HEK293 (cell line): ENCODE measurements at regions not wholly inside any gene's neighbourhood (a gene's known extent, or its start where the extent isn't known, plus 50 kb on each side); places are given as distances from the start of the nearest gene placed in this dataset.

Source experiments
- CTCF ChIA-PET: fragments of 350-600 bp; formaldehyde crosslinking; extraction: SDS; loops from one replicate; lab custom pipeline; 2021; ENCODE audit warnings: antibody characterized with exemption; lab: Yijun Ruan, JAX
- POLR2A ChIA-PET: fragments of 300-600 bp; formaldehyde crosslinking; extraction: SDS; loops from one replicate; lab custom pipeline; 2020; ENCODE audit warnings: antibody characterized with exemption, inconsistent platforms; lab: Yijun Ruan, JAX
- H3K27ac ChIP-seq: fragments of 200-500 bp; sonication (Bioruptor generic); 2 replicates; pipeline ENCODE4 v1.5.1; 2014; ENCODE audit warnings: low read depth, low read length, control low read depth, inconsistent platforms; ENCODE audit errors: extremely low read depth
- H3K36me3 ChIP-seq, 2 experiments: fragments of 200-500 bp in 1 of 2; sonication (Bioruptor generic) in 1 of 2; 1 replicate in 1 of 2; 2 replicates in 1 of 2; pipeline ENCODE4 v1.5.1; 2014 to 2017; ENCODE audit warnings: inconsistent platforms in 2 of 2, low read length in 2 of 2; ENCODE audit not compliant: control insufficient read depth in 2 of 2, insufficient read depth in 1 of 2
- H3K4me1 ChIP-seq: fragments of 200-500 bp; sonication (Bioruptor generic); 2 replicates; pipeline ENCODE4 v1.5.1; 2014; ENCODE audit warnings: mild to moderate bottlenecking, low read length, inconsistent platforms; ENCODE audit not compliant: control insufficient read depth, insufficient read depth
- H3K4me3 ChIP-seq: 2 replicates; pipeline ENCODE4 v1.5.1; 2011; ENCODE audit warnings: low read depth, mild to moderate bottlenecking, control low read depth, low read length, moderate library complexity
- H3K9me3 ChIP-seq: fragments of 200-500 bp; sonication (Bioruptor generic); 2 replicates; pipeline ENCODE4 v1.5.1; 2014; ENCODE audit warnings: low read depth, low read length, inconsistent platforms; ENCODE audit not compliant: control insufficient read depth, insufficient read depth
- BCL11A ChIP-seq: fragments of 450-650 bp; formaldehyde crosslinking; IDR thresholded peaks from 2 replicates; pipeline ENCODE4 v1.5.1; 2016; ENCODE audit warnings: low read depth, missing biosample characterization, missing genetic modification characterization
- KLF10 ChIP-seq: fragments of 450-650 bp; IDR thresholded peaks from 2 replicates; pipeline ENCODE4 v1.5.1; 2018; ENCODE audit warnings: missing biosample characterization, mild to moderate bottlenecking, missing genetic modification characterization
- PRDM1 ChIP-seq: fragments of 450-650 bp; formaldehyde crosslinking; IDR thresholded peaks from 2 replicates; pipeline ENCODE4; 2016; ENCODE audit warnings: missing biosample characterization, missing genetic modification characterization
- SCRT1 ChIP-seq: fragments of 450-650 bp; formaldehyde crosslinking; IDR thresholded peaks from 2 replicates; pipeline ENCODE4 v1.5.1; 2016; ENCODE audit warnings: missing biosample characterization, missing genetic modification characterization, borderline replicate concordance
- SETDB1 ChIP-seq: IDR thresholded peaks from one replicate; pipeline ENCODE4 v1.6.1; 2017; ENCODE audit warnings: mild to moderate bottlenecking, low read length, moderate library complexity, mixed read lengths; ENCODE audit not compliant: insufficient read length
- TRIM28 ChIP-seq: IDR thresholded peaks from 2 replicates; pipeline ENCODE4 v1.6.1; 2011; ENCODE audit warnings: low read length, control low read depth, borderline replicate concordance
- ZBTB26 ChIP-seq: fragments of 450-650 bp; formaldehyde crosslinking; optimal IDR thresholded peaks from 2 replicates; pipeline ENCODE3; 2016; ENCODE audit warnings: missing biosample characterization, mild to moderate bottlenecking, missing genetic modification characterization
- ZBTB48 ChIP-seq: fragments of 450-650 bp; formaldehyde crosslinking; IDR thresholded peaks from 2 replicates; pipeline ENCODE4 v1.5.1; 2016; ENCODE audit warnings: missing biosample characterization, missing genetic modification characterization
- ZFP37 ChIP-seq: fragments of 450-650 bp; formaldehyde crosslinking; IDR thresholded peaks from 2 replicates; pipeline ENCODE4 v1.5.1; 2016; ENCODE audit warnings: missing biosample characterization, missing genetic modification characterization
- ZNF114 ChIP-seq: fragments of 450-650 bp; formaldehyde crosslinking; IDR thresholded peaks from 2 replicates; pipeline ENCODE4 v1.5.0; 2017; ENCODE audit warnings: missing biosample characterization, missing genetic modification characterization
- ZNF146 ChIP-seq: fragments of 450-650 bp; formaldehyde crosslinking; IDR thresholded peaks from 2 replicates; pipeline ENCODE4 v1.5.1; 2016; ENCODE audit warnings: missing biosample characterization, missing genetic modification characterization
- ZNF184 ChIP-seq: fragments of 450-650 bp; IDR thresholded peaks from 2 replicates; pipeline ENCODE4 v1.5.1; 2018; ENCODE audit warnings: missing biosample characterization, mild to moderate bottlenecking, missing genetic modification characterization
- ZNF2 ChIP-seq: fragments of 450-650 bp; formaldehyde crosslinking; IDR thresholded peaks from 2 replicates; pipeline ENCODE4 v1.5.1; 2016; ENCODE audit warnings: missing biosample characterization, missing genetic modification characterization
- ZNF274 ChIP-seq, 2 experiments: fragments of 200-500 bp in 1 of 2; fragments of 450-650 bp in 1 of 2; sonication (Bioruptor generic) in 1 of 2; formaldehyde crosslinking in 1 of 2; IDR thresholded peaks; 2 replicates each; pipeline versions ENCODE4 v1.5.1 to v1.6.1; 2014 to 2016; ENCODE audit warnings: borderline replicate concordance in 1 of 2, inconsistent platforms in 1 of 2, low read length in 1 of 2, missing biosample characterization in 1 of 2, missing genetic modification characterization in 1 of 2
- ZNF280C ChIP-seq: fragments of 450-650 bp; formaldehyde crosslinking; IDR thresholded peaks from 2 replicates; pipeline ENCODE4 v1.5.1; 2016; ENCODE audit warnings: missing biosample characterization, missing genetic modification characterization
- ZNF311 ChIP-seq: fragments of 450-650 bp; formaldehyde crosslinking; IDR thresholded peaks from 2 replicates; pipeline ENCODE4 v1.5.1; 2017; ENCODE audit warnings: missing biosample characterization, missing genetic modification characterization, borderline replicate concordance
- ZNF398 ChIP-seq: fragments of 450-650 bp; formaldehyde crosslinking; IDR thresholded peaks from 2 replicates; pipeline ENCODE4 v1.5.1; 2017; ENCODE audit warnings: missing biosample characterization, missing genetic modification characterization
- ZNF449 ChIP-seq: fragments of 450-650 bp; formaldehyde crosslinking; IDR thresholded peaks from 2 replicates; pipeline ENCODE4 v1.5.1; 2017; ENCODE audit warnings: missing biosample characterization, mild to moderate bottlenecking, missing genetic modification characterization, moderate library complexity
- ZNF529 ChIP-seq: fragments of 450-650 bp; formaldehyde crosslinking; IDR thresholded peaks from 2 replicates; pipeline ENCODE4 v1.5.1; 2017; ENCODE audit warnings: missing genetic modification characterization, missing biosample characterization; ENCODE audit not compliant: insufficient replicate concordance
- ZNF555 ChIP-seq: fragments of 450-650 bp; formaldehyde crosslinking; conservative IDR thresholded peaks from 2 replicates; pipeline ENCODE4 v1.5.1; 2017; ENCODE audit warnings: missing biosample characterization, mild to moderate bottlenecking, missing genetic modification characterization, inconsistent platforms
- ZNF629 ChIP-seq: fragments of 450-650 bp; formaldehyde crosslinking; IDR thresholded peaks from 2 replicates; pipeline ENCODE4 v1.5.1; 2017; ENCODE audit warnings: missing biosample characterization, missing genetic modification characterization
- ZSCAN30 ChIP-seq: fragments of 450-650 bp; IDR thresholded peaks from 2 replicates; pipeline ENCODE4 v1.5.1; 2018; ENCODE audit warnings: missing biosample characterization, mild to moderate bottlenecking, missing genetic modification characterization, moderate library complexity
- TF ChIP-seq, protein P1 (sequence below): fragments of 450-650 bp; formaldehyde crosslinking; IDR thresholded peaks from 2 replicates; pipeline ENCODE4 v1.5.1; 2016; ENCODE audit warnings: missing biosample characterization, missing genetic modification characterization
- TF ChIP-seq, protein P2 (sequence below): fragments of 450-650 bp; formaldehyde crosslinking; conservative IDR thresholded peaks from 2 replicates; pipeline ENCODE4 v1.5.1; 2016; ENCODE audit warnings: low read depth, missing biosample characterization, missing genetic modification characterization

- no peaks in the 10 kb centered on the region for H3K4me1 ChIP-seq
- TF ChIP-seq KLF10: no peak
- TF ChIP-seq, protein P1, sequence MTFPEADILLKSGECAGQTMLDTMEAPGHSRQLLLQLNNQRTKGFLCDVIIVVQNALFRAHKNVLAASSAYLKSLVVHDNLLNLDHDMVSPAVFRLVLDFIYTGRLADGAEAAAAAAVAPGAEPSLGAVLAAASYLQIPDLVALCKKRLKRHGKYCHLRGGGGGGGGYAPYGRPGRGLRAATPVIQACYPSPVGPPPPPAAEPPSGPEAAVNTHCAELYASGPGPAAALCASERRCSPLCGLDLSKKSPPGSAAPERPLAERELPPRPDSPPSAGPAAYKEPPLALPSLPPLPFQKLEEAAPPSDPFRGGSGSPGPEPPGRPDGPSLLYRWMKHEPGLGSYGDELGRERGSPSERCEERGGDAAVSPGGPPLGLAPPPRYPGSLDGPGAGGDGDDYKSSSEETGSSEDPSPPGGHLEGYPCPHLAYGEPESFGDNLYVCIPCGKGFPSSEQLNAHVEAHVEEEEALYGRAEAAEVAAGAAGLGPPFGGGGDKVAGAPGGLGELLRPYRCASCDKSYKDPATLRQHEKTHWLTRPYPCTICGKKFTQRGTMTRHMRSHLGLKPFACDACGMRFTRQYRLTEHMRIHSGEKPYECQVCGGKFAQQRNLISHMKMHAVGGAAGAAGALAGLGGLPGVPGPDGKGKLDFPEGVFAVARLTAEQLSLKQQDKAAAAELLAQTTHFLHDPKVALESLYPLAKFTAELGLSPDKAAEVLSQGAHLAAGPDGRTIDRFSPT (tag by site-specific recombination): no peak
- no peak for TF ChIP-seq ZNF274 (IDR thresholded peaks at IDR 0.05; ENCODE audit: low read length)
- TF ChIP-seq ZNF274 (tag by site-specific recombination; IDR thresholded peaks at IDR 0.05; ENCODE audit: borderline replicate concordance): peak; percentile 15; the same call in 1 of the 2 replicates
- no peak for TF ChIP-seq ZNF184 (tag by site-specific recombination)
- no peak for TF ChIP-seq ZNF2 (tag by site-specific recombination)
- no peak for TF ChIP-seq ZBTB48
- TF ChIP-seq ZNF311 (tag by site-specific recombination): no peak
- peak; percentile 89 for TF ChIP-seq SETDB1
- TF ChIP-seq ZSCAN30: no peak
- TF ChIP-seq ZNF398 (tag by site-specific recombination): no peak
- TF ChIP-seq ZFP37: no peak
- no peak for TF ChIP-seq ZNF529
- TF ChIP-seq ZNF629 (tag by site-specific recombination): no peak
- TF ChIP-seq, protein P2, sequence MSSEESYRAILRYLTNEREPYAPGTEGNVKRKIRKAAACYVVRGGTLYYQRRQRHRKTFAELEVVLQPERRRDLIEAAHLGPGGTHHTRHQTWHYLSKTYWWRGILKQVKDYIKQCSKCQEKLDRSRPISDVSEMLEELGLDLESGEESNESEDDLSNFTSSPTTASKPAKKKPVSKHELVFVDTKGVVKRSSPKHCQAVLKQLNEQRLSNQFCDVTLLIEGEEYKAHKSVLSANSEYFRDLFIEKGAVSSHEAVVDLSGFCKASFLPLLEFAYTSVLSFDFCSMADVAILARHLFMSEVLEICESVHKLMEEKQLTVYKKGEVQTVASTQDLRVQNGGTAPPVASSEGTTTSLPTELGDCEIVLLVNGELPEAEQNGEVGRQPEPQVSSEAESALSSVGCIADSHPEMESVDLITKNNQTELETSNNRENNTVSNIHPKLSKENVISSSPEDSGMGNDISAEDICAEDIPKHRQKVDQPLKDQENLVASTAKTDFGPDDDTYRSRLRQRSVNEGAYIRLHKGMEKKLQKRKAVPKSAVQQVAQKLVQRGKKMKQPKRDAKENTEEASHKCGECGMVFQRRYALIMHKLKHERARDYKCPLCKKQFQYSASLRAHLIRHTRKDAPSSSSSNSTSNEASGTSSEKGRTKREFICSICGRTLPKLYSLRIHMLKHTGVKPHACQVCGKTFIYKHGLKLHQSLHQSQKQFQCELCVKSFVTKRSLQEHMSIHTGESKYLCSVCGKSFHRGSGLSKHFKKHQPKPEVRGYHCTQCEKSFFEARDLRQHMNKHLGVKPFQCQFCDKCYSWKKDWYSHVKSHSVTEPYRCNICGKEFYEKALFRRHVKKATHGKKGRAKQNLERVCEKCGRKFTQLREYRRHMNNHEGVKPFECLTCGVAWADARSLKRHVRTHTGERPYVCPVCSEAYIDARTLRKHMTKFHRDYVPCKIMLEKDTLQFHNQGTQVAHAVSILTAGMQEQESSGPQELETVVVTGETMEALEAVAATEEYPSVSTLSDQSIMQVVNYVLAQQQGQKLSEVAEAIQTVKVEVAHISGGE (tag by site-specific recombination): no peak
- no peak for TF ChIP-seq SCRT1
- TF ChIP-seq ZBTB26 (tag by site-specific recombination): no peak
- no peak for TF ChIP-seq ZNF555 (tag by site-specific recombination)
- TF ChIP-seq ZNF114: no peak
- no peak for TF ChIP-seq ZNF280C (tag by site-specific recombination)
- no peak for TF ChIP-seq BCL11A (tag by site-specific recombination)
- peak; percentile 76; the same call in 1 of the 2 replicates for TF ChIP-seq TRIM28
- no peak for TF ChIP-seq PRDM1 (tag by site-specific recombination)
- TF ChIP-seq ZNF146 (tag by site-specific recombination): no peak
- TF ChIP-seq ZNF449: no peak
- TF ChIP-seq, all 188 proteins: peak for 3
- ChIA-PET POLR2A (no interaction called here), CTCF (no interaction called here)
- Histone ChIP-seq H3K36me3 (no peaks in the 10 kb centered on the region), H3K27ac (no peak overlapping the region), H3K4me3 (no peak overlapping the region), H3K9me3 (no peaks in the 10 kb centered on the region)
Observed at GRCh38 chr16:73448970-73449369, 401.0 kb upstream of the ZFHX3 start.
